ENCODE measurements at regions not wholly inside any gene's neighbourhood (a gene's known extent, or its start where the extent isn't known, plus 50 kb on each side); places are given as distances from the start of the nearest gene placed in this dataset.

DNA sequence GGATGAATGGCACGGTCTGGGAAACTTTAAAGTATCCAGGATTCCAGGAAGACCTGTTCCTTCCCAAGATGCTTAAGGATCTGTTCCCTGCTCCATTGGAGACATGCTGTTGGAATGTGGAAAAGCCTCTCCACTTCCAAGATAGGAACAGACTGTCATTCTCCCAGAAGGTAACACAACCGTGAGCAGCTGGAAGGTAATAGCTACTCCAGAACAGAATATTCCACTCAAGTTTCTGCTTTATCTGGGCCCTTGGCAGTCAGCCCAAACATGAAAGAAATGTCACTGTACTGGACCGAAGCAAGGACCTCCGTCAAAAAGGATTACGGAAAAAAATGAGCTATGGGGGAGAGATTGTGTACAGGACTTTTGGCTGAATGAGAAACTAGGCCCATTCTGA lies 420.9 kb upstream of the NBEA start:
- TF ChIP-seq, protein P1, sequence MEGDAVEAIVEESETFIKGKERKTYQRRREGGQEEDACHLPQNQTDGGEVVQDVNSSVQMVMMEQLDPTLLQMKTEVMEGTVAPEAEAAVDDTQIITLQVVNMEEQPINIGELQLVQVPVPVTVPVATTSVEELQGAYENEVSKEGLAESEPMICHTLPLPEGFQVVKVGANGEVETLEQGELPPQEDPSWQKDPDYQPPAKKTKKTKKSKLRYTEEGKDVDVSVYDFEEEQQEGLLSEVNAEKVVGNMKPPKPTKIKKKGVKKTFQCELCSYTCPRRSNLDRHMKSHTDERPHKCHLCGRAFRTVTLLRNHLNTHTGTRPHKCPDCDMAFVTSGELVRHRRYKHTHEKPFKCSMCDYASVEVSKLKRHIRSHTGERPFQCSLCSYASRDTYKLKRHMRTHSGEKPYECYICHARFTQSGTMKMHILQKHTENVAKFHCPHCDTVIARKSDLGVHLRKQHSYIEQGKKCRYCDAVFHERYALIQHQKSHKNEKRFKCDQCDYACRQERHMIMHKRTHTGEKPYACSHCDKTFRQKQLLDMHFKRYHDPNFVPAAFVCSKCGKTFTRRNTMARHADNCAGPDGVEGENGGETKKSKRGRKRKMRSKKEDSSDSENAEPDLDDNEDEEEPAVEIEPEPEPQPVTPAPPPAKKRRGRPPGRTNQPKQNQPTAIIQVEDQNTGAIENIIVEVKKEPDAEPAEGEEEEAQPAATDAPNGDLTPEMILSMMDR (conservative IDR thresholded peaks at IDR 0.05; ENCODE audit: low read depth, low read length), result no peak
- no peak overlapping the region for H3K9ac ChIP-seq
- H3K36me3 ChIP-seq (ENCODE audit: insufficient read depth), result no peaks in the 10 kb centered on the region
- H3K79me2 ChIP-seq (ENCODE audit: insufficient read depth, low read depth), result no peaks in the 10 kb centered on the region
- no peaks in the 10 kb centered on the region for H3K27me3 ChIP-seq (ENCODE audit: insufficient read depth, low read depth)
- no peak overlapping the region for H2AFZ ChIP-seq (ENCODE audit: low read depth)
- H4K20me1 ChIP-seq (ENCODE audit: insufficient read depth), result no peaks in the 10 kb centered on the region
- H3K4me1 ChIP-seq (ENCODE audit: low read depth, poor library complexity, severe bottlenecking), result no peaks in the 10 kb centered on the region
- no peak overlapping the region for H3K4me3 ChIP-seq (IDR thresholded peaks at IDR 0.05; ENCODE audit: insufficient read depth, low read depth, low read length)
- H3K27ac ChIP-seq, result no peak overlapping the region
- H3K4me2 ChIP-seq, result no peak overlapping the region

DNA sequence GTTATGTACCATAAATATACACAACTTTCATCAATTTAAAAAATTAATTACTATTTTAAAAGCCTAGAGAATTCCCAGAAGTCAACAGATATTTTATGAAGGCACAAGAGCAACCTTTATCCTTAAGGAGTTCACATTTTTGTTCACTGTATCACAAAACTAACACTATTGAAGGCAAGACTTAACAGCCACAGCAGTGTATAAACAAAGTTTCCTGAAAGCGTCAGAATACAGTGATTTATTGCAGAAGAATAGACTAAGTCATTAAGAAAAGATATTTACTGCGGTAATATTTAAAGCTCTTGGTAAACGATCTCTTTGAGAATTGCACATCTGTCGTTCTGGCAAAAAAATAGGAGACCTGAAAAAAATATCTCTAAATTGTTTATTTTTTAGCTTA lies 419.3 kb upstream of the NBEA start:
- no peak overlapping the region for H3K27ac ChIP-seq

DNA sequence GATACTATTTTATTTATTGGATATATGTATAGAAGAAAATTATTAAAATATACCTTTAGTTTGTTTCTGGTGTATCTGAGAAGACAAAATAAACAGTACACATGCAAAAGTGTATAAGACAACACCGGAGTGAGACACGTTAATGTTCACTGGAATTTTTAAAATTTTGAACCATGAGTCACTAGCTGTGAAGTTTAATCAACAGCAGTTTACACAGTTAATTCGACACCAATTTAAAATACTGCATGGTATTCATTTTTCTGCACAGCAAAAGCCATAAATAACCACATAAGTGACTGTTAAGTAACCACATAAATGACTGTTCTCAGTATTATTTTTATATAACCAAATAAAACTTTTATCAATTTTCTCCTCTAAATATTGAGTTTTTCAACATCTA lies 418.7 kb upstream of the NBEA start:
- Histone ChIP-seq H3K79me2 (ENCODE audit: insufficient read depth, low read depth) (no peaks in the 10 kb centered on the region), H3K4me2 (no peak overlapping the region), H3K27ac (no peak overlapping the region), H3K27me3 (ENCODE audit: insufficient read depth, low read depth) (no peaks in the 10 kb centered on the region), H4K20me1 (ENCODE audit: insufficient read depth) (no peaks in the 10 kb centered on the region), H3K4me3 (IDR thresholded peaks at IDR 0.05; ENCODE audit: insufficient read depth, low read depth, low read length) (no peak overlapping the region), H3K9ac (no peak overlapping the region), H3K4me1 (ENCODE audit: low read depth, poor library complexity, severe bottlenecking) (no peaks in the 10 kb centered on the region), H2AFZ (ENCODE audit: low read depth) (no peak overlapping the region), H3K36me3 (ENCODE audit: insufficient read depth) (no peaks in the 10 kb centered on the region)
- TF ChIP-seq, protein P1 (conservative IDR thresholded peaks at IDR 0.05; ENCODE audit: low read depth, low read length), result no peak

More for the DNA sequence above, 419.3 kb upstream of the NBEA start:
- H3K36me3 ChIP-seq (ENCODE audit: insufficient read depth), result no peaks in the 10 kb centered on the region
- H3K4me2 ChIP-seq, result no peak overlapping the region
- H2AFZ ChIP-seq (ENCODE audit: low read depth), result no peak overlapping the region
- no peak overlapping the region for H3K9ac ChIP-seq
- H3K4me1 ChIP-seq (ENCODE audit: low read depth, poor library complexity, severe bottlenecking), result no peaks in the 10 kb centered on the region
- no peak overlapping the region for H3K4me3 ChIP-seq (IDR thresholded peaks at IDR 0.05; ENCODE audit: insufficient read depth, low read depth, low read length)
- no peaks in the 10 kb centered on the region for H3K79me2 ChIP-seq (ENCODE audit: insufficient read depth, low read depth)
- no peaks in the 10 kb centered on the region for H3K27me3 ChIP-seq (ENCODE audit: insufficient read depth, low read depth)
- TF ChIP-seq, protein P1 (conservative IDR thresholded peaks at IDR 0.05; ENCODE audit: low read depth, low read length), result no peak
- no peaks in the 10 kb centered on the region for H4K20me1 ChIP-seq (ENCODE audit: insufficient read depth)

DNA sequence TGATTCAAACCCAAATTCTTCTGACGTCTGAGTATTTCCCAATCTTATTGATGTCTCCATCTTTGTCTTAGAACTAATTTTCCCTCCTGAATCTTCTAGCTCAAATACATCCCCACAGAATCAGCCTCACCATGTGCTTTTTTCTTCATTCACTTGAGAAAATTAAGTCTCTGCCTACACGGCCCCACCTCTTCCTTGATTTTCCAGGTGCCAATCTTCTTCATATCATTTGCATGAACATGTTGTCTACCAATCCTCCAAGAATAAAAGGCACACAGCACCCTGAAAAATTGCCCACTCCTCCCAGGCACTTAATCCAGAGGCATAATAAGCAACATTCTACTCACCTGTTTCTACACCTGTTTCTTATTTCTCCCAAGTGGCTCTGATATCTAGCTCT lies 408.1 kb upstream of the NBEA start:
- H3K9ac ChIP-seq, result no peak overlapping the region
- TF ChIP-seq, protein P1 (conservative IDR thresholded peaks at IDR 0.05; ENCODE audit: low read depth, low read length), result no peak

More for the DNA sequence above, 408.1 kb upstream of the NBEA start:
- H3K79me2 ChIP-seq (ENCODE audit: insufficient read depth, low read depth), result no peaks in the 10 kb centered on the region
- no peak overlapping the region for H3K27ac ChIP-seq
- no peaks in the 10 kb centered on the region for H3K4me1 ChIP-seq (ENCODE audit: low read depth, poor library complexity, severe bottlenecking)
- H3K4me3 ChIP-seq (IDR thresholded peaks at IDR 0.05; ENCODE audit: insufficient read depth, low read depth, low read length), result no peak overlapping the region
- H4K20me1 ChIP-seq (ENCODE audit: insufficient read depth), result no peaks in the 10 kb centered on the region
- no peaks in the 10 kb centered on the region for H3K36me3 ChIP-seq (ENCODE audit: insufficient read depth)
- no peak overlapping the region for H3K4me2 ChIP-seq
- no peak overlapping the region for H2AFZ ChIP-seq (ENCODE audit: low read depth)
- no peaks in the 10 kb centered on the region for H3K27me3 ChIP-seq (ENCODE audit: insufficient read depth, low read depth)

Measured in KMS-11 (cell line).